HG02938 (cell line): ENCODE measurements at regions not wholly inside any gene's neighbourhood (a gene's known extent, or its start where the extent isn't known, plus 50 kb on each side); places are given as distances from the start of the nearest gene placed in this dataset.

ENCODE experiments used
- ATAC-seq: cut with Tn5 transposase; IDR thresholded peaks from one replicate; pipeline ENCODE4 v1.9.1; 2021; ENCODE audit warnings: mild to moderate bottlenecking, moderate library complexity; ENCODE audit not compliant: unreplicated experiment

DNA sequence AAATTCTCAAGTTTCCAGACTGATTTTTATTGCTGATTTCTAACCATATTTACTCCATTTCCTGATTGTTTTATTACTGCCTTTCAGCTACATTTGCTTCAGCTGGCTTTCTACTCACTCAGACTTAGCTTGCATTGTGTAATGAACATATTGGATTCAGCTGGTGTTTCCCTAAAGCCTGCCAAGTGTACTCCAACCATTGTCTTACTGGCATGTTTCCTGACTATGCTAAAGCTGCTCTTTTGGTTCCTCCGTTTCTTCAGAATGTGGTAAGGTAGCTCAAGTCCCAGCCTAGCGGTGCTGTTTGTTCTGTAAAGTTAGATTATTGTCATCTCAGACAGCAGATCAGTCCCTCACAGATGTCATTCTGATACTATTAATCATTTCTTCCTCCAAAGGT lies 53.1 kb upstream of the GLRA2 start:
- no peak for ATAC-seq

DNA sequence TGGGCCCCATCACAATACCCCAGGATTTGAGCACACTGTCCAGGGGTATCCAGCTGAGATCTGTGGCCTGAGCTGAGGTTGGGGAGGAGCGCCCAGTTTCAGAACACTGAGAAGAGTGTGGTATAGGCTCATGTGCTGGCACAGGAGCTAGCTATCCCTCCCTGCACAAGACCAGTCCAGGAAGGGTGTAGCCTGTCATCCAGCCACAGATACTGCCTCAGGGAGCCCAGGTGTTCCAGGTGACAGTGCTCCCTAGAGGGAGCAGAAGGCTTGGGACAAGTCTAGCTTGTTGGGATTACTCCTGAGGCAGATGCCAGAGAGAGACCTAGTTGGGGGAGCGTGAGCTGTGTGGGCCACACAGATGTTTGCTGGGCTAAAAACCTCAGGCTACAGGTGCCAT lies 79.6 kb upstream of the GLRA2 start:
- ATAC-seq = no peak

DNA sequence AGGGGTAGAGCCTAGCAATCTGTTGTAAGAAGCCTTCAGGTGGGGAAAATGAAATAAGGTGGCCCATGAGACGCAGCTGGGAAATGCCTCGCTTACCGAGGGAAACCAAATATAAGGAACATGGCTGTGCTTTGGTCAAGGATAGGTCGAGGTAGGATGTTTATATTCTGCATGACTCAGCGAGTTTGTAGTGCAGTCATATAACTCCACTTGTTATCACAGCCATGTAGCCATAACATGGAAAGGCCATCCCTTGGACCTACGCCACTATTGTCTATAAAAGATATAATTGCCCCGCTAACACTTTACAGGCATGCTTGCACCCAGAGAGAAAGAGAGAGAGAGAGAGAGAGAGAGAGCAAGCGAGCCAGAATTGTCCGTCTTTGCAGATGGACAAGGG lies 80.9 kb upstream of the GLRA2 start:
- no peak for ATAC-seq

DNA sequence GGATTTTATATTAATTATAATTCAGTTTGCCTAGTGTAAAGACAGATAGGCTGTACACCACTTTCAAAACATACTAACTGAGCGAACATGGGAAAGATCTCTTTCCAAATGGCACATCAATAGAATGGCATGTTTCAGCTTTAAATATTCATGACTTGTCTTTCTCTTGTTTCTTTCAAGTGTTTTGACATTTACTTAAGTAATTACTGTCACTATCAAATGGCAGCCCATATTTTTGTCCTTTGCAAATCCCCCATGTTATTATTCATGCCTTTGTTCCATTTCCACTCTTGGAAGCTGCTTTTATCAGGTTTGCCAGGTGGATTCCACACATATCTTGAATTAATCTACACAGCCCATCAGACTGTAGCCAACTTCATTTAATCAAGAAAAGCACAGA lies 89.2 kb upstream of the GLRA2 start:
- ATAC-seq = no peak

DNA sequence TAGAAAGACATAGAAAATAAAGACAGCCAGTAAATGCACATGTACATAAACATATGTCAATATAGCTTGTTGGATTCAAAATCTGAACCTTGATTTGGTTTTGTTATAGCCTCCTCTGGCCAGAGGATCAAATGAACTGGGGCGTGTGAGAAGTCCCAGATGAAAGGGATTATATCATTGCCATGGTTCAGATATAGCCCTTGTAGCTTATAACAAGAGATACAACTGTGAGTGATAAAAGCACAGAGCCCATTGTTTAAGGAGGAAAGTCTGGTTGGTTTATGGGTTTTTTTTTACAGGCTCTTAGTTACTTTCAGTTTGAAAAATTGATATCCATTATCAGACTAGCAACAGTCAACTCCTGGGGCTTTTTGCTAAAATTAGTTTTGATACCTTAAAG lies 101.7 kb upstream of the GLRA2 start:
- ATAC-seq = no peak

DNA sequence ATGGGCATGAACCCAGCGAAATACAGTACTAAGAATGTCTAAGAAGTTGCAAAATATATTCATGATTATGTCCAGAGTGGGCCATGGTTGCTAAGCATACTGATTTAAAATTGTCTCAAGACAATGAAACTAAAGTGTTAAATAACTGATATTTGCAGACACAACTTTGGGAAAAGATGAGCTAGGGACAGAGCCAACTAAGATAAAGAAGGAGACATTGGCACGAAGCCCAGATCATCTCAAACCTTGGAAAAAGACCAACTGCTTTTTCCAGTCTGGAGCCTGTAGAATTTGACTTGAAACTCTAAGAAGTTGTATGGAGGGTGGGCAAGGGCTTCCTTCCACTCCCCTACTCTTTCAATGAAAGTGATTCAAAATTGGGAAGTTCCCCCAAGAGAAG lies 108.5 kb upstream of the GLRA2 start:
- ATAC-seq = no peak

DNA sequence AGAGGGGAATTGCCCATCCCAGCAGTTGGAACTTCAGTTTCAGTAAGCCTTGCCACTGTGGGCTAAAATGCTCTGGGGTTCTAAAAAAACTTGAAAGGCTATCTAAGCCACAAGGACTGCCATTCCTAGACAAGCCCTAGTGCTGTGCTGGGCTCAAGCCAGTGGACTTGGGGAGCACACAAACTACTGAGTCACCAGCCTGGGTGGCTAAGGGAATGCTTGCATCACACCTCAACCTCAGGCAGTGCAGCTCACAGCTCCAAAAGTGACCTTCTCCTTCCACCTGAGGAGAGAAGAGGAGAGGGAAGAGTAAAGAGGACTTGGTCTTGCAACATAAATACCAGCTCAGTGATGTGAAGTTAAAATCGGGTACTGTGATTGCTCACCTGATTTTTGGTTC lies 116.7 kb upstream of the GLRA2 start:
- no peak for ATAC-seq

DNA sequence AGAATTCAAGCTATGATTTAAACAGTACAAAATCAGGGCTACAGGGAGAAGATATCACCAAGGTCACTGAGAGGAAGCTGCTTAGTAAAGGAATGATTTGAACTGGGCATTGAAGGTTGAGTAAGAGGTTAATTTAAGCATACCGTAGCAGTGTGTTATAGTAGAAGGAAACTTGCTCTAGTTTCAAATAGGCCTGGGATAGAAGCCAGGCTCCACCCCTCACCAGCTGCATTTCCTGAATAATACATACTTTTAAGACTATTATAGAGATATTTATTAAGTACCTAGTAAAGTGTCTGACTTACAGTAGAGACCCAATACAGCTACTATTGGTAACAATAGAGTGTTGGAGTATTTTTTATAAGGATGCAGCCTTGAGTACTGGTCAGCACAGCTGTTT lies 118.0 kb upstream of the GLRA2 start:
- ATAC-seq = no peak

DNA sequence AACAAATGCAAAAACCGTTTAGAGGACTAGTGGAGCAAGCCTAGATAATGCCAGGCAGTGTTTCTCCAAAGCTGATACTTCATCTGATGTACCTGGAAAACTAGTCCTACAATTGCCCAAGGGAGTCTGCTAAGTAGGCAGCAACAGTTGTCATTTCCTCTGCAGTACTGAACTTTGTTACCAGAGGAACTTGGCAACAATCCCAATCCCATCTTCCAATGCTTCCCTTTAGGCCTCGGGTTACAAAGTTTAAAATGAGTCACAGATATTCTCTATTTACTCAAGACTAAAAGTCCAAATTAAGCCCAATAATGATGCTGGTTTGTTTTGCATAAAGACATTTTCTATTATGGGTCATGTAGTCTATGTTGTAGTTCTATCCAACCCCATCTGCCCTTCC lies 120.0 kb upstream of the GLRA2 start:
- ATAC-seq = no peak

DNA sequence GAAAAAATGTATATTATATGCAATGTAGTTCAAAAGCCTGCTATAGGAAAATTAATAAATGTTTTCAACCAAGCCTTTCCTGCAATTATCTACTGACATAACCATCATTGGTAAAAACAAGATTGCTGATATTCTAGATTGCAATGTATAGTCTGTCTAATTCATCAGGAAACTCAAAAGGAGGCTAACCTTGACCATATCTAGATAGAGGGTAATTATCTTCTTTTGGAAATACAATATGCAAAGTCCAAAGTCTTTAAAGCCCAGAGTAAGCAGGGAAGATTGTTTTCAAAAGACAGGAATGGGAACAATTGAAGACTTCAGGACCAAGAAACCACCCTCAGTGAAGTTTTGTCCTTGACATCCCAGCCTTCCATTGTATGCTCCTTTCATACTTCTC lies 123.1 kb upstream of the GLRA2 start:
- ATAC-seq = no peak

DNA sequence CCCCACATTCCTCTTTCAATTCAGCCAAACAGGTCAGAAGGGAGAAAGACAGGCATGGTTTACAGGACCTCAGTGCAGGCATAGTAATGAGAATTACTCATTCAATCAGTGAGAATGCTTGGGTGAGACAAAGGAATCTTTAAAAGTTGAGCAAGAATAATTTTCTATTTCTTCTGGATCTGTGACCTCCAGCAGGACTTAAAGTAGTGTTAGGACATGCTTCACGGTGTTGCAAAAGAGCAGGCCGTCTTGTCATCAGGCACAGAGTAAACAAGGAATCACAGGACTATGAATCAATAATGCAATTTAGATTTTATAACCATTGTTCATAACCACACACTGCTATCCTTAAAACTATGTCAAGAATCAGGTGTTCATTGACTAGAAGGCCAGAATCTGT lies 130.6 kb upstream of the GLRA2 start:
- ATAC-seq = no peak

DNA sequence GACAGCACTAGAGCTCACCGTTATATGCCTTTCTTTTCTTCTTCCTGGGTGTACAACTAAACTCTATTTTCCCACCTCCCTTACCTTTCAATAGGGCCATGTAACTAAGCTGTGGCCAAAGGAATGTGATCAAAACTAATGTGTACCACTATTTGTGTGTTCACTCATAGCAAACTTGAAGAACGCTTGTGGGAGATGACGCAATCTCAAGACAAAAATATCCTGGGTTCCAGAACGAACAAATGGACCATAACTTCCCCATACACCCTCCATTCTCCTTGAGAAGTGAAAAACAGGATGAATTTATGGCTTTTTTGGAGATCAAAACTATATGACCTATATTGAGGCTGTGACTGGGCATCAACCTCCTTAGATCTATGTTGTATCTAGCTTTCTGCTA lies 139.7 kb upstream of the GLRA2 start:
- no peak for ATAC-seq

DNA sequence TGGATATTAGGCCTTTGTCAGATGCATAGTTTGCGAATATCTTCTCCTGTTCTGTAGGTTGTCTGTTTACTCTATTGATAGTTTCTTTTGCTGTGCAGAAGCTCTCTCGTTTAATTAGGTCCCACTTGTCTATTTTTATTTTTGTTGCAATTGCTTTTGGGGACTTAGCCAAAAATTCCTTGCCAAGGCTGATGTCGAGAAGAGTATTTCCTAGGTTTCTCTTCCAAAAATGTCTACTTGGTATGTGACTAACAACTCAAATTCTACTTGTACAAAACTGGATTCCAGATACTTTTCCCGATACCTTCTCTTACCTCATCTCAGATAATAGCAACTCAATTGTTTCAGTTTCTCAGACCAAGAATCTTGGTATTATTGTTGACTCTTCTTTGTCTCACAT lies 142.4 kb upstream of the GLRA2 start:
- ATAC-seq = no peak

DNA sequence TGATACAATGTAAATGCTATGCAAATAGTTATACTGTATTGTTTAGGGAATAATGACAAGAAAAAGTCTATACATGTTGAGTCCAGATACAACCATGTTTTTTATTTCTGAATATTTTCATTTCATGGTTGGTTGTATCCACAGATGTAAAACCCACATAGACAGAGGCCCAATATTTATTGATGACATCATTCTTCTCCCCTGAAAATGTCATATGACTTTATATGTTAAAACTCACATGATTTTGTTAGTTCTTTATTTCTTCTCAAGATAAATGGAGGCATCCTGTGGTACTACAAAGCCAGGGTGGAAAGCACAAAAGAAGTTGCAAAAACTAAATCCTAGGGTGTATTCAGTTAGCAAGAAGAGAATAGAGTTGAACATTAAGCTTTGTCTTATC lies 149.3 kb upstream of the GLRA2 start:
- ATAC-seq = no peak

DNA sequence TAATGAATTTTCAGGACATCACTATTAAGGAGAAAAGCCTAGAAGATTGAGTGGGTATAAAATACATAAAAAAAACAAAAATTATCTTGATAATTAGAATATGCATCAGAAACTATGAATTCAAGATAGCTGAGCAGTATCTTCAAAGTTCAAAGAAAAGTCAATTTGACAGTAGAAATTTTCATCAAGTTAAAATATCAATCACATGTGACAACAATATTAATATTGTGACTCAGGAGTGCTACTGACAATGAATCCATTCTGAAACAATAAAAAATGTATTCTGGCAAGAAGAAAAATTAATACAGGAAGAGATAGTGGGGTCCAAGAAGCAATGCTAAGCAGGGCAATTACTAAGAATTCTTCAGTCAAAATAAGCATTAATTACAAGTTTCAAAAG lies 151.9 kb upstream of the GLRA2 start:
- no peak for ATAC-seq

DNA sequence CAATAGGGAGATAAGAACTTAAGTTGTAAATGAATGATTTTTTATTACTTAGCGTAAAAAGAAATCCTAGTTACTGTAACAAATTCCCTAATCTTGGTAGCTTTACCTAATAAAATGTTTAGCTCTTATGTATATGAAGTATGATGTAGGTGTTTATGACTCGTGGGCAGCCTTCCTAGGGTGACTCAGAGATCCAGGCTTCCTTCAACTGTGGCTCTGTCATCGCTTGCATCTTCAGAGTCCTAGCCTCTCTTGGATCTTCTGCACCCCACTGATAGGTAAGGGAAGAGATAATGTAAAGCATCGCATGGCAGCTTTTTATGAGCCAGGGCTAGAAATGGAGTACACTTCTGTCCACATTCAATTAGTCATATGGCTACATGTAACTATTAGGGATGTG lies 165.6 kb upstream of the GLRA2 start:
- no peak for ATAC-seq

DNA sequence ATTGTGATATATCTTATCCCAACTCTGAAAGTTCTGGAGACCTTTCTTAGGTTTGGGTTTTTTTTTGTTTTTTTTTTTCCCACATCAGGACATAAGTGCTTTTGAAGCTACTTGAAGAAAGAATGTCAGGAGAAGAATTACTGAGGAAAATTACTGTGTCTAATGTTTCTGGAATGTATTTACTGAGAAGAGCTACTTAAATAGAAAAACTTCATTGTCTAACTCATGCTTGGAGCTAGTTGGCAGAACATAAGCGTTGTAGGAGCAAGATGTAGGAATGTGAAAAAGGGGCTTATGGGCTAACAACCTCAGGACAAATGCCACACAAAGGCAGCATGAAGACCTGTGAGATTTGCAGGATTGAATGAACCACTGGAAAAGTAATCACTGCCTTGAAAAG lies 166.6 kb upstream of the GLRA2 start:
- no peak for ATAC-seq

DNA sequence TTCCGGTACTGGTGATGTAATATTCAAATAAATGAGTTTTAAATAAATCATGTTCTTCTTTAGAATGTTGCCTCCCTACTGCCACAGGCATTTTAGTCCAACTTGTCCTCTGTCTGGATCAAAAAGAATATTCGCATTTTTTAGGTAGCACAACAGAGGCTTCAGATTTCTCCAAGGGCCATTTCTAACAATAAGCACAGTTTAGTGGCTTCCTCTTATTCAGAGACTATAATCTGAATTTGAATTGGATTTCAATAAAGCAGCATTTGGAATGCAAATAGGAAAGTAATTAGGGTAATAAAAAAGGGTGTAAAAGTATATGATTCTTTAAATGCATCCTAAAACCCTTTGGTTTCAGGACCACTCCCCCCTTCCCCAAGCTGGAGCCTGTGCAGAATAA lies 167.9 kb upstream of the GLRA2 start:
- no peak for ATAC-seq

DNA sequence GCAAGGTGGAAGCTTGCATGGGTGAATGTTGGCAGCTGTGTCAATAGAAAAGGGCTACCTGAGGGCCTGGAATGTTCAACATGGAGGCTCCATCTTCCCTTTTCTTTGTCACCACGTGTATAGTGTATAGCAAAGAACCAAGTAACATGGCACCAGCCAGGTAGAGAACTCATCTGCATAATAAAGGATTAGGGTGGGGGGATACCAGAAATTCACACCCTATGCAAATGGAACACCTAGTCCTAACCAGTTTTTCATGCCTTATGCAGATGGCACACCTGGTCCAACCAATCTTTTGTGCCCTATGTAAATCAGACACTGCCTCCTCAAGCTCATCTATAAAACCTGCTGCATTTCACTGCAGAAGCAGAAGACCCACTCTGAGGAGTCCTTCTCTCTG lies 169.6 kb upstream of the GLRA2 start:
- no peak for ATAC-seq

DNA sequence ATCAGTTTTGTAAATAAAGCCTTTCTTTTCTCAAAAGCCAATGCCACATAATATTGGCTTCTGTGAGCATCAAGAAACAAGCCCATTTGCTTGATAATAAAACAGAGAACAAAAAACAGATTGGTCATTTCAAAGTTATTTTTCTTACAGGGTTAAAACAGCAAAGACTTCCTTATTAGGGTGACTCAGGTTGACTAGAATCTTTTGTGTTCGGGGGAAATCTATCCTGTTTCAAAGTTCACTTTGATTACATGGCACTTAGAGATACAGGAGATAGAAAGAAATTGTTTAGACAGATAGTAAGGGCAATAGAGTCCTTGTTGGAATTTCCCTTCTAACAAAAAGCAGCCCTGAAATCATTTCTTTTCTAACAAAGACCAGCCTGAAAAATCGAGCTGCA lies 170.0 kb upstream of the GLRA2 start:
- ATAC-seq = no peak

DNA sequence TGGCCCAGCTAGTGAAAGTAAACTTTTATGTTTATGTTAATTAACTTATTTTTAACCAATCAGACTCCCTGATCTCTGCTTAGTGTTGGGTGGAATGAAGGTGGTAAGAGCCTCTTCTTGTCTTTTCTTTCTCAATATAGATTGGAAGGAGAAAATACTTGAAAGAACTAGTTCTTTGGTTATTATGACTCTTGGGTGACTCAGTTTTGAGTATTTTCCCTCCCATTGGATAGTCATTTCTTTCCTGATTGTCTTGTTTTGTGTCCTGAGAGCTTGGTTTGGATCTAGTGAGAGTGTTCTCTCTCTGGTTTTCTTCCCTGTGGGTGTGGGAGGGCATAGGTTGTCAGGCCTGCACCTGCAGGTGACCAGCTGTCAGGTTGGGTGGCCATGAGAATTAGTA lies 172.0 kb upstream of the GLRA2 start:
- ATAC-seq = no peak

DNA sequence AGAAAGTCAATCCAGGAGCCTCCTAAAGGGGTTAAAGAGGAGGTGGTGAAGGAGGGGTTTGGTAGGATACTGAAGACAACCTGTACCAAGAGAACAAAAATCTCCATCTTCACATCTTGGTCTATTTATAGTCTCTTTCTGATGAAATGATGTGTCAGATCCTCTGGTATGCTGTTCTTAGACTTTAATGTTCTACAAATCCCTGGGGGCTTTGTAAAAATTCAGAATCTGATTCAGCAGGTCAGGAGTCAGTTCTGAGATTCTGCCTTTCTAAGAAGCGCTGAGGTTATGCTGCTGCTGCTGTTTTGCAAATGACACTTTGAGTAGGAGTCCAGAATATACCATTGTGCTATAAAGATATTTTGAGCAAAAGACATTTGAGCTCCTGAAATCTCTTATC lies 172.9 kb upstream of the GLRA2 start:
- no peak for ATAC-seq

DNA sequence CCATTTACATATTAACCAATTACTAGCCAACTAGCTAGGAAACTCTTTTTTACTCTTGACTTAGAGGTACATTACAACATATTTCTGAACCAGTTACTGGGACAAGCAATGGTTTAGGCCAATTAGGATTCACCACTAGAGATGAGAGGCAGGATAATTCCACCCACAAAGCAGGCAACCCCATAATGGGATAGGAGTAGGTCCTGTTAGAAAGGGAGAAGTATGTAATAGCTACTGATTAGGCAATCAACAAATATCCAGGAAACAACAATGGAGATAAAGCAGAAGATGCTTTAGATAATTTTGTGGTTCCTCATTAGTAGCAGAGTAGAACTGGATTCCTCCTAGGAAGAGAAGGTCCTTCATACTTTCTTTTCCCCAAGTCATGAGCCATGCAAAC lies 173.8 kb upstream of the GLRA2 start:
- no peak for ATAC-seq

DNA sequence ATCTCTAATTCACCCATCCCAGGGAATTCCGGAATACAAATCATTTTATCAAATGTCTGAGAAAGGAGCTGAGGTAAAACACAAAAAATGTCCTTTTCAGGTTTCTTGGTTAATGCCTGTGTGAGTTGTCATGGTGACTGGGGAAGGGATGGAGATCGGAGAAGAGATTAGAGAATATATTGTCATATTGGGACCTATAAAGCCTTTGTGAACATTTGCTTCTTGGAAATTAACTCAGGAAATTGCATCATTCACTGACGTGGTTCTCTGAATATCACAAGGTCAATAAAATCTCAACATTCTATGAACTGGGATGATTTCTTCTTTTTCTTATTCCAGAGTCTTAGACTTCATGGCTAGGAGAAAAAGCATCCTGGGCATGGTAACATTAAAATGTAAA lies 174.8 kb upstream of the GLRA2 start:
- no peak for ATAC-seq
